Activated CD8-positive, alpha-beta memory T cell treated with anti-CD3 and anti-CD28 coated beads for 36 hours (primary cell): ENCODE measurements at regions not wholly inside any gene's neighbourhood (a gene's known extent, or its start where the extent isn't known, plus 50 kb on each side); places are given as distances from the start of the nearest gene placed in this dataset.

Experiments used
- CTCF ChIA-PET: fragments of 350-600 bp; sonication (Branson Sonifier 250); formaldehyde crosslinking; loops from one replicate; lab custom pipeline; 2021; ENCODE audit warnings: antibody characterized with exemption; lab: Charles Lee
- POLR2A ChIA-PET: fragments of 350-600 bp; sonication (Branson Sonifier 250); formaldehyde crosslinking; loops from one replicate; lab custom pipeline; 2021; ENCODE audit warnings: antibody characterized with exemption; lab: Charles Lee

DNA sequence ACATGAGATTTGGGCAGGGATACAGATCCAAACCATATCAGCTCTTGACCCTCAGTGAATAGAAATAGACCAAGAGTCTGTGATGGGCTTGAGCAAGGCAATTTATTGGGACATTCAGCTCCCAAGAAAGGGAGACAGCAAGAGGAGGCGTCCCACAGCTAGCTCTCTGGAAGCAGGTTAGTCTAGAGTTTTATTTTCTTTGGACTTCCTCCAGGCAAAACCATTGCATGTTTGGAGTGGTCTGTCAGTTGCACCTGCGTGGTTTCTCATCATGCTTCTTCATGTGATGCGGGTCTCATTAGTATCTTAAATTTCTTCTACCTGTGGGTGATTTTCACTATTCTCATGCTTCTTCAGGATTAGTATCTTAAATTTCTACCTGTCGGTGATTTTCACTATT lies 1530.6 kb downstream of the PLA2G4A start:
- ChIA-PET POLR2A (no interaction called here), CTCF (no interaction called here)

- ChIA-PET CTCF (no interaction called here), POLR2A (no interaction called here)
These were observed 1535.2 kb downstream of the PLA2G4A start for GRCh38 chr1:188363943-188364342.

- POLR2A ChIA-PET, result no interaction called here
- CTCF ChIA-PET, result no interaction called here
These were observed 1536.2 kb downstream of the PLA2G4A start for GRCh38 chr1:188364927-188365449.

DNA sequence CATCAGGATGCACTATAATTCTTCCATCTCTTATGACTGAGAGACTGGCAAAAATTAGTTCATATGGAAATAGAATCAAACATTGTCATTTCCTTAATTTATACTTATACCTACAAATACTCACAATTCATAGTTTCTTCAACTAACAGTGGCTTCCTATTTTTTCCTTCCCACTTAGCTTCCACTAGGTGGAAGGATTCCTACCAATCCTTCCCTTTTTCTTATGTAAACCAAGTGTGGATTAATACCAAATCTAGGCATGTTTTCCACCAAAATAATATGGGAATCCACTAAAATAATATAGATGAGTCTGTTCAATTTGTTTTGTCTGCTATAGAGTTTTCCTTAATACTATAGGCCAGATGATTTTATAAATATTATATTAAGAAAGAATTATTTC lies 1537.1 kb downstream of the PLA2G4A start:
- ChIA-PET POLR2A (no interaction called here), CTCF (no interaction called here)

DNA sequence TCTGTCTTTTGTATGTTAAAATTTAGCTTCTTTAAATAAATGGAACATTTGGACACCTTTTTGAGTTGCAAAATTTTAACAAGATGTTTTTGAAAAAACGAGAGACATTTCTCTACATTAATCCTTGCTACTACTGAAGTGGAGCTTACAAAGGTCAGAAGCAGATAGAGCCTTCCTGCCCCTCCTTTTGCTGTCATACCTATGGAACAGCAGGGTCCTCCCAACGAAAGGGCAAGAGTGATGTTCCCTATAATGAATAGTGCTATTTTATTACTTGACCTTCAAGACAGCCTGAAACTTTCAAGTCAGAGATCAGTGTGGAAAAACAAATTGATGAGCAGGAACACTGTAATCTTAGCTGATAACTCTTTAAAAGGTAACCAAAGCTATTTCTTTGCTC lies 1538.9 kb downstream of the PLA2G4A start:
- POLR2A ChIA-PET, result no interaction called here
- CTCF ChIA-PET, result no interaction called here

DNA sequence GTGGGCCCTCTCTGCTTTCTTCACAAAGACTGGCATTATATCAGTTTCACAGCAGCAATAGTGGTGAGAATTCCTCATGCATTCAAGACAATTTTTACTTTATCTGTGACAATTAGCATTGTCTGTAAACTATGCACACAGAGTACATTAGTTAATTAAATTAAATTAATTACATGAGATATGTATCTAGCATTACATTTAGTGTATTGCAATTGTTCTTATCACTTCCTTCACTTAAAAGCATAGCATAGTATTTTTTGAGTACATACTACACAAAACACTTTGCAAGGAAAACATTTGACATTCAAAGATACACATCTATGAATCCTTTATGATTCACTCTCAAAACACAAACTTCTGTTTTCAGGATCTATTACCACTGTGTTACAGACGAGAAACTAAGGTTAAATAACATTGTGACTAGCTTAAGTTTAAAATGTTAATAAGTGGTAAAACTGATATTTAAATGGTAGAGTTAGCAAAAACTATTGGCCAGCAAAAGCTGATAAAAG lies 1542.6 kb downstream of the PLA2G4A start:
- ChIA-PET CTCF (no interaction called here), POLR2A (no interaction called here)

DNA sequence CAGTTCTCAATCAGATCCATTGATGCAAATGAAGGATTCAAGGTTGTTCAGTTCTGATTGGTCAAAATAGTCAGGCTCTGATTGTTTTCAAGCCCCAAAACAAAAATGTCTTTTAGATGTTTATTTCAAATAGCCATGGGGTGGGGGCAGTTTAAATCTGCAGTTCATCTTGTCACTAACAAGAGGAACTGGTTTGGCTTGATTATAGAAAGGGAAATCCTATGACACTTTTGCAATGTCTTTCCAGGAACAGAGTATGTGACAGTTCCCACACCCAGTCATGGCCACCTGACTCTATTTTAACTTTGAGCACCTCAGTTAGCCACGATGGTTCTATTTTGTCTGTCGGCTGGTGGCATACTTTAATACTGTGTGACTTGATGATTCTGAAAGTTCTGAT lies 1544.1 kb downstream of the PLA2G4A start:
- ChIA-PET CTCF (no interaction called here), POLR2A (no interaction called here)

DNA sequence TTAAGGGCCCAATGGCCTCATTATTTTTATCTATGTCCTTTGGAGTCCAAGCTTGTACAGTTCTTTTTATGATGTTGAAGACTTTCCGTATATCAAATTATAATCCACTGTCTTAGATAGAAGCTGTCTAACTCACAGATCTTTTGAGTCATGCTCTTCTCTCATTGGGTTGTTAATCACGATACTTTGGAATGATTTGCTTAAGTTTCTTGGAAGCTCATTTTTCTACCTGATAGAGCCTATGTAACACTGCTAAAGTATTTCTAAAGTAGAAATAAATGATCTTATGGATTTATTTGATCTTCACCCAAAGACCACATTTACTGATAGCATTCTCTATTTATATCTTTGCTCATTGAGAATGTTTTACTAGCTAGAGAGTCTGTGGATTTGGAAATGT lies 1554.1 kb downstream of the PLA2G4A start:
- POLR2A ChIA-PET, result no interaction called here
- CTCF ChIA-PET, result no interaction called here

DNA sequence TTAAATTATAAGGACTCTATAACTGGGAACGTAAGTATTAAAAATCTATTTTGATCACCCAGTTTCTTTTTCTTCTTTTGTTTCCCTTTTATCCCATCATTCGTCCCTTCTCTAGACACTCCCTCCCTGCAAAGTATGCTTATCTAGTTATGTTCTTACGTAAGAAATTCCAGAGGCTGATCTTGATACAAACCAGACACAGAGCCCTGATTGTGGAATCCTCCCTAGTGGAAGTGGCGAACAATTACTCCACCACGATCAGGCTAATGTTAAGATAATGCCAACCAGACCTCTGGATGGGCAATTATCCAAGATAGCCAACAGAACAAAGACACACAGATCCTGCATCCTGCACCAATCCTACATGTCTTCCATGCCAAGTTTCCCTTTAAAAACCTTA lies 1557.4 kb downstream of the PLA2G4A start:
- ChIA-PET CTCF (no interaction called here), POLR2A (no interaction called here)

DNA sequence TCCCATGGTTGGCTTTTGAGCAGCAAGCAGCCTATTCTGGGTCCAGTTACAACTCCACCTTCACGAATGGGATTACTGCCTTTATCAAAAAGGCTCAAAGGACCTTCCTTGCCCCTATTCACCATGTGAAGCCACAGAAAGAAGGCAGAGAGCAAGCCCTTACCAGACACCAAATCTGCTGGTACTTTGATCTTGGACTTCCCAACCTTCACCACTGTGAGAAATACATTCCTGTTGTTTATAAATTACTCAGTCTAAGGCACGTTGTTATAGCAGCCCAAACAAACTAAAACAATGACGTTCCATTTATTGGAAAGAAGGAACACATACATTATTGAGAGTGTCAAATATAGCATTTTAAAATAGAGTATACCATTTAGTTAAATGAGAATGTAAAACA lies 1557.9 kb downstream of the PLA2G4A start:
- CTCF ChIA-PET, result no interaction called here
- POLR2A ChIA-PET, result no interaction called here

DNA sequence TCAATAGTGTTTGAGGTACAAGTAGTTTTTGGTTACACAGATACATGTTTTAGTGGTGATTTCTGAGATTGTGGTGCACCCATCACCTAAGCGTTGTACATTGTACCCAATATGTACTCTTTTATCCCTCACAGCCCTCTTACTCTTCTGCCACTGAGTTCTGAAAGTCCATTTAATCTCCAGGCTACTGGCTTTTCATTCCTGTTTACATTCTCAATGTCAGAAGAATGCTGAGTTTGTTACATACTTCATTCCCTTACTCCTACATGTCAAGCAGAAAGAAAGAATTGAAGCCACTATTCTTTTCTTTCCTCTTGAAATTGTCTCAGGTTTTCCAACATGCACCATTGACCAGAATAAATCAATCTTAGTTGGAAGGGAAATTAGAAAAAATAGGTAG lies 1565.9 kb downstream of the PLA2G4A start:
- ChIA-PET POLR2A (no interaction called here), CTCF (no interaction called here)

GRCh38 chr1:188397521-188397920 lies 1568.8 kb downstream of the PLA2G4A start:
- ChIA-PET CTCF (no interaction called here), POLR2A (no interaction called here)

- ChIA-PET CTCF (no interaction called here), POLR2A (no interaction called here)
These were observed 1574.2 kb downstream of the PLA2G4A start for GRCh38 chr1:188402986-188403385.

DNA sequence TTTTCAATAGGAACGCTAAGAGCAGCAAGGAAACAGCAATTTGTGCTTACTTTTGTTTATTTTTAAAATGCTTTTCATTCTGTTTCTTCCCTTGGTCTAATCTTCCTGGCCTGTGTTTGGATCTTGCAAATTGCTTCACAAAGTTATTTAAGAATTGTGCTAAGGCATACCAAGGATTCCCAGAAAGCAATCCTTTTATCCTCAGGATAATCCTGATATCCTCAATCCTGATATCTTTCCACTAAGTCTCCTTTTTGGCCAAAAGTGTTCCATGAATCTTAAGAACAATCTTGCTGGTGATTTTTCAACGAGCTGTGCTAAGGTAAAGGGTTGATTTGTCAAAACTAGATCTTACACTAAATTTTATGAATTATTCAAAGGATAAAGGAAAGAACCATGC lies 1577.9 kb downstream of the PLA2G4A start:
- POLR2A ChIA-PET, result no interaction called here
- CTCF ChIA-PET, result no interaction called here

DNA sequence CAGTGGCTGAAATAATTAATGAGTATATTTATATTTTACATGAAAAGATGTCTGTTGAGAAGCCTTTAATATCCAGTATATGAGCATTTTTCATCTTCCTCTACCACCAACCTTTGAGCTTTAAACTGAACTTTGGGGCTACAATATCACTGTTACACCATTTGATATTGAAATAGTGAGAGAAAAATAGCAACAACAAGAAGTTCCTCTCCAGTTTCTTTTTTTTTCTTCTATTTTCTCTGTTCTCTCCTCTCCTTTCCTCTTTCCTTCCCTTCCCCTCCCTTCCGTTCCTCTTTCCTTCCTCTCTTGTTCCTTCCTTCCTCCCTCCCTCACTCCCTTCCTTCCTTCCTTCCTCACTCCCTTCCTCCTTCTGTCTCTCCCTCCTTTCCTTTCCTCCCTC lies 1591.4 kb downstream of the PLA2G4A start:
- POLR2A ChIA-PET, result no interaction called here
- CTCF ChIA-PET, result no interaction called here

GRCh38 chr1:188423073-188423472 lies 1594.3 kb downstream of the PLA2G4A start:
- CTCF ChIA-PET, result no interaction called here

DNA sequence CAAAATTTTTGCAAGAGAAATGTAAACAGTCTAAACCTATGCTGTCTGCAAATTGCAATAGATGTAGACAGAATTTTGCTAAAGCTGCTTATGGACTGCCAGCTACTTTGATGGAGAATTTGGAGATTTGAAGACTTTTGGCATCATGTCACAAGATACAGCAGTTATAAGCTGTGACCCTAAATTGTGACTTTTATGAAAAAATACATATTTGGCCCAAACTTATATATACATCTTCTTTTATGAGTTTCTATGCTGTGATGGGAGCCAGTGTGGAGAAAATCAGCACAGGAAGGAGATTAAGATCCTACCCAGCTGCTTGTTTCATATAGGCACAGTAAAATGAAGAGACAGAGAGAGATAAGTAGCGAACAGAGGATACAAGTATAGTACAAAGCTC lies 1595.4 kb downstream of the PLA2G4A start:
- POLR2A ChIA-PET, result no interaction called here
- CTCF ChIA-PET, result no interaction called here

More at GRCh38 chr1:188423073-188423472, 1594.3 kb downstream of the PLA2G4A start:
- POLR2A ChIA-PET, result no interaction called here

DNA sequence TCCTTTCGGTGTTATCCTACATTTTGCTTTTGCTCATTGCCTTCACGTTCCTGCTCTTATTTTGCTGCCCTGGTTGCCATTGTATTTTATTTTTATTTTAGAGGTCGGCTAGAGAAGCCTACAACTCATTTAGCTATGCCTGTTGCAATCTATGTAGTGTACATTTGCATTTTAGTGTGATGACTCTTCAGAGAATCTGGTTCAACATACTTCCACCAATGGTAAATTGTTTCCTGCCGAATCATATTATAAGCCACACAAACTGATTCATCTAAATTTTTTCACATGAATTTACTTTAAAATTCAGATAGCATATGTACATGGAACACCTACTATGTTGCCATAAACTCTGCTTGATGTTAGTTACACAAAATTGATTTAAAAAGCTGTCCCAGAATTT lies 1596.9 kb downstream of the PLA2G4A start:
- ChIA-PET CTCF (interaction anchor here (0.6 kb wide), 1 partner anchor 58 kb away, joined by 4 read pairs; no protein-coding TSS in a partner anchor), POLR2A (no interaction called here)

- CTCF ChIA-PET, result no interaction called here
- POLR2A ChIA-PET, result no interaction called here
These were observed 1597.8 kb downstream of the PLA2G4A start for GRCh38 chr1:188426561-188426960.

DNA sequence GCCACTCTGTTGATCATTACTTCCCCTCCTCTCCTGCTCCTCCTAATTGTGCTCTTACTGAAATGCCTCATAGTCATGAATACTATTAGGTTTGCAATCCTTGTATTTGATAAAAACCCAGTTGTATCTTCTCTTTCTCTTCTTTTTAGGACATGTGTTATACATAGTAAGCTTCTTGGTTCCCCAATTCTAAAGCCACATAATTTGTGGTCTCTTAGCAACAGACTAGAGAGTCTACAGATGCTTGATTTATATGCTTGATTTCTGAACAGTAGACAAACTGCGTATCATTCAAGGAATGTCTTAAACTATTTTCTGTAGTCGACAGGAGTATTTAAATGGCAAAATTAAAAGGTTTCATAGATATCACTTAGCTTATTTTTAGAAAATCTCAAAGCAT lies 1598.9 kb downstream of the PLA2G4A start:
- CTCF ChIA-PET, result no interaction called here
- POLR2A ChIA-PET, result no interaction called here

DNA sequence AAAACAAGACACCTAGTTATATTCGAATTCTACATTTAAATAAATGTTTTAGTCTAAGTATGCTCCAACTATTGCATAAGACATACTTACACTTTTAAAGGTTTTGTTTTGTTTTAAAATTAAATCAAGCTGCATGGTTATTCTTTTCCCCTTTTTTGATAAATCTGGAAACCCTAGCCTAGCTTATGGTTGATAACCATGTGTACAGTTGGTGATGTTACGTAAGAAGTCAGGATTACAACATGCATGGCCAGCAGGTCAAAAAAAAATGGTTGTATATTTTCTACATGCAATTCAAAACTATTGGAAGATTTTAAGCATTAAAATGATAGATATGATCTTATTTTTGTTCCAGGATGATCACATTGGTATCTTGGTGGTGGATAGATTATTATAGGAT lies 1600.6 kb downstream of the PLA2G4A start:
- POLR2A ChIA-PET, result no interaction called here
- CTCF ChIA-PET, result no interaction called here

DNA sequence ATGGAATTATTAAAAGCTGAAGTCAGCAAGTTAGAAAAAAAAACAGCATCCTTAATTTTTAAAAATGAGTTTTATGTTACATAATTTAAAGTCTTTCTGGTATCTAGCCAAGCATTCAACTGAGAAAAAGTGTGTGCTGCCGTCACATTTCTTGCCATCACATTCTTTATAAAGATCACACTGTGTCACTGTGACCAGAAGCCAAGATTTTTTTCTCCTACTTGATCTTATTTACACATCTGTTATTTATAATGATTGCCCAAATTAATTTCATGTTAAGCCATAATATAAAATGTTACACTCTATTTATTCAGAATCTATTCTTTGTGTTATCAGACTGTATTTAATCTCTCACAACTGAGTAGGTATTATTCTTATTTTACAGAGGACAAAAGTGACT lies 1603.7 kb downstream of the PLA2G4A start:
- CTCF ChIA-PET, result no interaction called here
- POLR2A ChIA-PET, result no interaction called here
